ENCODE measurements at regions not wholly inside any gene's neighbourhood (a gene's known extent, or its start where the extent isn't known, plus 50 kb on each side); places are given as distances from the start of the nearest gene placed in this dataset.
"Not testable (repeated sequence)": the region's sequence is repeated elsewhere in the genome, so short reads cannot be mapped to it uniquely, and the experiment has no call there.

DNA sequence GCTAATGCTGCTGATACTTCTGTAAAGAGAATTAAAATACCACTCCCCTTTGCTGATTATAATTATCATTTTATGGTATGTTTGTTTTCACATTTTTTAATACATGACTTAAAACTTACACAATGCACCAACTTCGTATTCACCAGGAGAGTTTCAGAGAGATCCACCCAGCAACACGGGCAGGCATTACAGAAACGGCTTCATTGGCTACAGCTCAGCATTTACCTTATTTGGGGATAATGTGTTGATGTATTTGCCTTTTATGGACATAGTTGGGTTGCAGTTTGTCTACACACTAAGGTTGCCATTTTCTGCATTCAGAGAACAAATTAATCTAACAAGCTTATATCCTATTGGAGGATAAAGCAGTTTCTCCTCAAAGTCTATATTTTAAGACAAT is 423.6 kb downstream of the PRDM9 start:
- Mint-ChIP-seq H3K4me3 (ENCODE audit: unreplicated experiment) (no peak overlapping the region), H3K36me3 (ENCODE audit: insufficient read depth, unreplicated experiment) (no peaks in the 10 kb centered on the region), H3K27ac (ENCODE audit: unreplicated experiment) (no peak overlapping the region), H3K27me3 (ENCODE audit: insufficient read depth, unreplicated experiment) (no peaks in the 10 kb centered on the region), H3K4me1 (ENCODE audit: low read depth, unreplicated experiment) (no peaks in the 10 kb centered on the region), H3K9me3 (ENCODE audit: unreplicated experiment) (no peaks in the 10 kb centered on the region)
- no peak for DNase-seq
- H3K9me3 ChIP-seq, result no peaks in the 10 kb centered on the region
- no peaks in the 10 kb centered on the region for H3K36me3 ChIP-seq (ENCODE audit: control insufficient read depth, insufficient read depth, low read length)
- H3K4me1 ChIP-seq, result no peaks in the 10 kb centered on the region
- no TSS peak for BruUV-seq (replicated peaks)
- no peak overlapping the region for H3K4me3 ChIP-seq (ENCODE audit: low read depth, low read length)
- no peaks in the 10 kb centered on the region for H3K27me3 ChIP-seq (replicated peaks; ENCODE audit: control insufficient read depth, insufficient read depth, low read length)
- TF ChIP-seq, protein P1, sequence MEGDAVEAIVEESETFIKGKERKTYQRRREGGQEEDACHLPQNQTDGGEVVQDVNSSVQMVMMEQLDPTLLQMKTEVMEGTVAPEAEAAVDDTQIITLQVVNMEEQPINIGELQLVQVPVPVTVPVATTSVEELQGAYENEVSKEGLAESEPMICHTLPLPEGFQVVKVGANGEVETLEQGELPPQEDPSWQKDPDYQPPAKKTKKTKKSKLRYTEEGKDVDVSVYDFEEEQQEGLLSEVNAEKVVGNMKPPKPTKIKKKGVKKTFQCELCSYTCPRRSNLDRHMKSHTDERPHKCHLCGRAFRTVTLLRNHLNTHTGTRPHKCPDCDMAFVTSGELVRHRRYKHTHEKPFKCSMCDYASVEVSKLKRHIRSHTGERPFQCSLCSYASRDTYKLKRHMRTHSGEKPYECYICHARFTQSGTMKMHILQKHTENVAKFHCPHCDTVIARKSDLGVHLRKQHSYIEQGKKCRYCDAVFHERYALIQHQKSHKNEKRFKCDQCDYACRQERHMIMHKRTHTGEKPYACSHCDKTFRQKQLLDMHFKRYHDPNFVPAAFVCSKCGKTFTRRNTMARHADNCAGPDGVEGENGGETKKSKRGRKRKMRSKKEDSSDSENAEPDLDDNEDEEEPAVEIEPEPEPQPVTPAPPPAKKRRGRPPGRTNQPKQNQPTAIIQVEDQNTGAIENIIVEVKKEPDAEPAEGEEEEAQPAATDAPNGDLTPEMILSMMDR (IDR thresholded peaks at IDR 0.05; ENCODE audit: insufficient read depth in 1 of 2, low read depth in 1 of 2, low read length in 1 of 2, severe bottlenecking in 1 of 2, unreplicated experiment in 1 of 2), result no peak
- intact Hi-C loops (cut with micrococcal nuclease; ENCODE audit: unreplicated experiment), result no loop called here
- ChIA-PET CTCF (no interaction called here), POLR2A (no interaction called here)

DNA sequence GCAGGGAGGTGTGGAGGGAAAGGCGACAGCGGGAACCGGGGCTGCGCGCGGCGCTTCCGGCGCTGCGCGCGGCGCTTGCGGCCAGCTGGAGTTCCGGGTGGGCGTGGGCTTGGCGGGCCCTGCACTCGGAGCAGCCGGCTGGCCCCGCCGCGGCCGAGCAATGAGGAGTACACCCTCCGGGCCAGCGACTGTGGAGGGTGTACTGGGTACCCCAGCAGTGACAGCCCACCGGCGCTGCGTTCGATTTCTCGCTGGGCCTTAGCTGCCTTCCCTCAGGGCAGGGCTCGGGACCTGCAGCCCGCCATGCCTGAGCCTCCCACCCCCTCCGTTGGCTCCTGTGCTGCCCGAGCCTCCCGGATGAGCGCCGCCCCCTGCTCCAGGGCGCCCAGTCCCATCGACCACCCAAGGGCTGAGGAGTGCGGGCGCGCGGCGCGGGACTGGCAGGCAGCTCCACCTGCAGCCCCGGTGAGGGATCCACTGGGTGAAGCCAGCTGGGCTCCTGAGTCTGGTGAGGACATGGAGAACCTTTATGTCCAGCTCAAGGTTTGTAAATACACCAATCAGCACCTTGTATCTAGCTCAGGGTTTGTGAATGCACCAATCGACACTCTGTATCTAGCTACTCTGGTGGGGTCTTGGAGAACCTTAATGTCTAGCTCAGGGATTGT is 444.0 kb downstream of the PRDM9 start:
- BruUV-seq (replicated peaks); POLR2A ChIA-PET: not testable (repeated sequence)

DNA sequence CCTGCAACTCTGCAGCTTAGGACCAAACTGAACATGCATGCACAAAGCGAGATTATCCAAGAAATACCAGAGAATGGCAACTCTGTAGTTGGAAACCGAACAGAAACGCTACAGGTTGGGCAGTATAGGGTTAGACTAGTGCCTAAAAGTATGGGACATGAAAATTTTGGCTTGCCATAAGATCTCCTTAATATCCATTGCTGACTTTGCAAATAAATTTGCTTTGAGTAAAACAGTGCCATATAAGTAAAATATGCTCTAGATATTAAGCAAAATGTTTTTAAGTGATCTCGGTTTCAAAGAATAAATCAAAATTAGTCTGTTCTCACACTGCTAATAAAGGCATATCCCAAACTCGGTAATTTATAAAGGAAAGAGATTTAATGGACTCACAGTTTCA is 456.0 kb downstream of the PRDM9 start:
- no peak for DNase-seq
- no peaks in the 10 kb centered on the region for H3K36me3 ChIP-seq (ENCODE audit: control insufficient read depth, insufficient read depth, low read length)
- H3K9me3 ChIP-seq, result no peaks in the 10 kb centered on the region
- H3K4me3 Mint-ChIP-seq (ENCODE audit: unreplicated experiment), result no peak overlapping the region
- no peaks in the 10 kb centered on the region for H3K27me3 Mint-ChIP-seq (ENCODE audit: insufficient read depth, unreplicated experiment)
- H3K27ac Mint-ChIP-seq (ENCODE audit: unreplicated experiment), result no peak overlapping the region
- no peaks in the 10 kb centered on the region for H3K27me3 ChIP-seq (replicated peaks; ENCODE audit: control insufficient read depth, insufficient read depth, low read length)
- no peak overlapping the region for H3K4me3 ChIP-seq (ENCODE audit: low read depth, low read length)
- H3K9me3 Mint-ChIP-seq (ENCODE audit: unreplicated experiment), result no peaks in the 10 kb centered on the region
- no TSS peak for BruUV-seq (replicated peaks)
- no peaks in the 10 kb centered on the region for H3K4me1 ChIP-seq
- POLR2A ChIA-PET, result no interaction called here
- no peaks in the 10 kb centered on the region for H3K4me1 Mint-ChIP-seq (ENCODE audit: low read depth, unreplicated experiment)
- TF ChIP-seq, protein P1 (IDR thresholded peaks at IDR 0.05; ENCODE audit: insufficient read depth in 1 of 2, low read depth in 1 of 2, low read length in 1 of 2, severe bottlenecking in 1 of 2, unreplicated experiment in 1 of 2), result no peak
- CTCF ChIA-PET, result no interaction called here
- intact Hi-C loops (cut with micrococcal nuclease; ENCODE audit: unreplicated experiment), result no loop called here
- H3K36me3 Mint-ChIP-seq (ENCODE audit: insufficient read depth, unreplicated experiment), result no peaks in the 10 kb centered on the region

More for the DNA sequence above, 444.0 kb downstream of the PRDM9 start:
- H3K27me3 Mint-ChIP-seq (ENCODE audit: insufficient read depth, unreplicated experiment); H3K36me3 ChIP-seq (ENCODE audit: control insufficient read depth, insufficient read depth, low read length); CTCF ChIA-PET; H3K4me1 Mint-ChIP-seq (ENCODE audit: low read depth, unreplicated experiment); H3K4me3 Mint-ChIP-seq (ENCODE audit: unreplicated experiment); H3K9me3 Mint-ChIP-seq (ENCODE audit: unreplicated experiment); H3K36me3 Mint-ChIP-seq (ENCODE audit: insufficient read depth, unreplicated experiment); intact Hi-C loops (cut with micrococcal nuclease; ENCODE audit: unreplicated experiment); H3K4me3 ChIP-seq (ENCODE audit: low read depth, low read length); H3K27me3 ChIP-seq (replicated peaks; ENCODE audit: control insufficient read depth, insufficient read depth, low read length); H3K4me1 ChIP-seq; DNase-seq; H3K9me3 ChIP-seq; H3K27ac Mint-ChIP-seq (ENCODE audit: unreplicated experiment): not testable (repeated sequence)

DNA sequence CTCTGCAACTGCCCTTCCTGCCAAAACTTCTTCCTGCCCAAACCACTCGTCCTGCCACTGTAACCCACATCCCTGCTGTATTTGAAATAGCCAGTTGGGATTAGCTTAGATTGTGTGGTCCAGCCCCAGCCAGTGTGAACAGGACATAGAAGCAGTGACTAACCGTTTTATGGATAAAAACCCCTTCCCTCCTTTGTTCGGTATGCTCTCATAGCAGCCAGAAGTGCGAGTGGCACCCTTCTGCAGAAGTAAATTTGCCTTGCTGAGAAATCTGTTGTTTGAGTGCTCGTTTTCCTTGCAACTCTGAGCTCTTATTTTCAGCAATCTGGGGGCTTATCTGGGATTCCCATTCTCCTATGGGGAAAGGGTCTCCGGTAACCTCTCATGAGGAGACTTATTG is 470.0 kb downstream of the PRDM9 start:
- no peaks in the 10 kb centered on the region for H3K36me3 Mint-ChIP-seq (ENCODE audit: insufficient read depth, unreplicated experiment)
- no peak overlapping the region for H3K4me3 ChIP-seq (ENCODE audit: low read depth, low read length)
- BruUV-seq (replicated peaks), result no TSS peak
- H3K9me3 ChIP-seq, result no peaks in the 10 kb centered on the region; the same call in 1 of the 2 replicates
- intact Hi-C loops (cut with micrococcal nuclease; ENCODE audit: unreplicated experiment), result no loop called here
- no peak overlapping the region for H3K27ac Mint-ChIP-seq (ENCODE audit: unreplicated experiment)
- no peak for DNase-seq
- ChIA-PET CTCF (no interaction called here), POLR2A (no interaction called here)
- no peaks in the 10 kb centered on the region for H3K27me3 Mint-ChIP-seq (ENCODE audit: insufficient read depth, unreplicated experiment)
- peaks cover 22% of the 10 kb centered on the region for H3K9me3 Mint-ChIP-seq (ENCODE audit: unreplicated experiment)
- no peaks in the 10 kb centered on the region for H3K4me1 ChIP-seq
- TF ChIP-seq, protein P1 (IDR thresholded peaks at IDR 0.05; ENCODE audit: insufficient read depth in 1 of 2, low read depth in 1 of 2, low read length in 1 of 2, severe bottlenecking in 1 of 2, unreplicated experiment in 1 of 2), result no peak
- H3K4me3 Mint-ChIP-seq (ENCODE audit: unreplicated experiment), result no peak overlapping the region
- H3K36me3 ChIP-seq (ENCODE audit: control insufficient read depth, insufficient read depth, low read length), result no peaks in the 10 kb centered on the region
- no peaks in the 10 kb centered on the region for H3K4me1 Mint-ChIP-seq (ENCODE audit: low read depth, unreplicated experiment)
- no peaks in the 10 kb centered on the region for H3K27me3 ChIP-seq (replicated peaks; ENCODE audit: control insufficient read depth, insufficient read depth, low read length)

All from Caco-2 (cell line).